Jurkat, Clone E6-1 (cell line): ENCODE measurements at regions not wholly inside any gene's neighbourhood (a gene's known extent, or its start where the extent isn't known, plus 50 kb on each side); places are given as distances from the start of the nearest gene placed in this dataset.
"Not testable (repeated sequence)": the region's sequence is repeated elsewhere in the genome, so short reads cannot be mapped to it uniquely, and the experiment has no call there.

Source experiments
- DNase-seq: peaks from one replicate; pipeline ENCODE4 v3.0.0-alpha.2; 2011; ENCODE audit warnings: low read depth, low spot score
- H3K4me3 ChIP-seq: 2 replicates; pipeline ENCODE4 v1.5.1; 2011; ENCODE audit warnings: mild to moderate bottlenecking, low read length, control low read depth, moderate library complexity

GRCh38 chr7:81003326-81003725, 84.5 kb upstream of the SEMA3C start:
- no peak for DNase-seq
- no peak overlapping the region for H3K4me3 ChIP-seq

GRCh38 chr7:81002421-81002820, 83.6 kb upstream of the SEMA3C start:
- no peak overlapping the region for H3K4me3 ChIP-seq
- DNase-seq = no peak

GRCh38 chr7:80999771-81000170, 80.9 kb upstream of the SEMA3C start:
- H3K4me3 ChIP-seq = no peak overlapping the region
- no peak for DNase-seq

GRCh38 chr7:80999100-80999499, 80.2 kb upstream of the SEMA3C start:
- H3K4me3 ChIP-seq = no peak overlapping the region
- no peak for DNase-seq

- no peak for DNase-seq
These were observed 79.0 kb upstream of the SEMA3C start for GRCh38 chr7:80997841-80998240.

GRCh38 chr7:80996236-80996635, 77.4 kb upstream of the SEMA3C start:
- not testable (repeated sequence) for H3K4me3 ChIP-seq, DNase-seq

More at GRCh38 chr7:80997841-80998240, 79.0 kb upstream of the SEMA3C start:
- no peak overlapping the region for H3K4me3 ChIP-seq

- no peak for DNase-seq
- no peak overlapping the region for H3K4me3 ChIP-seq
These were observed 72.8 kb upstream of the SEMA3C start for GRCh38 chr7:80991654-80992053.

GRCh38 chr7:80984619-80985018, 65.8 kb upstream of the SEMA3C start:
- H3K4me3 ChIP-seq = no peak overlapping the region
- no peak for DNase-seq

- no peak overlapping the region for H3K4me3 ChIP-seq
- DNase-seq = no peak
These were observed 62.6 kb upstream of the SEMA3C start for GRCh38 chr7:80981405-80981804.

GRCh38 chr7:80977751-80978150, 58.9 kb upstream of the SEMA3C start:
- DNase-seq = no peak
- no peak overlapping the region for H3K4me3 ChIP-seq

- no peak for DNase-seq
- H3K4me3 ChIP-seq = no peak overlapping the region
These were observed 55.8 kb upstream of the SEMA3C start for GRCh38 chr7:80974396-80975358.

- no peak for DNase-seq
These were observed 52.4 kb upstream of the SEMA3C start for GRCh38 chr7:80971225-80971624.

More at GRCh38 chr7:80971225-80971624, 52.4 kb upstream of the SEMA3C start:
- H3K4me3 ChIP-seq = no peak overlapping the region
